ENCODE measurements at regions not wholly inside any gene's neighbourhood (a gene's known extent, or its start where the extent isn't known, plus 50 kb on each side); places are given as distances from the start of the nearest gene placed in this dataset.
A peak's percentile ranks its signal among the peaks of the same experiment; 100 is the strongest.

- DNase-seq = peak; percentile 68
- WGBS (ENCODE audit: insufficient coverage) = 16% methylated on average over 3 of the region's 8 CpGs
- Histone ChIP-seq H3K36me3 (ENCODE audit: control insufficient read depth, insufficient read depth, low read length) (no peaks in the 10 kb centered on the region), H3K4me3 (ENCODE audit: low read length) (no peak overlapping the region), H3K4me1 (ENCODE audit: control insufficient read depth, insufficient read depth, low read length) (peaks cover 15% of the 10 kb centered on the region), H3K9me3 (replicated peaks; ENCODE audit: control insufficient read depth, low read depth, low read length) (no peaks in the 10 kb centered on the region), H3K27ac (ENCODE audit: low read length) (peak overlapping the region; percentile 29), H3K27me3 (ENCODE audit: control insufficient read depth, insufficient read depth, low read length) (no peaks in the 10 kb centered on the region)
These were observed 103.8 kb upstream of the ARMC2 start for GRCh38 chr6:108744244-108744972.

- no peak for DNase-seq
- 63% methylated on average over 4 of the region's 5 CpGs for whole genome bisulfite sequencing (ENCODE audit: insufficient coverage)
- H3K27me3 ChIP-seq (ENCODE audit: control insufficient read depth, insufficient read depth, low read length) = no peaks in the 10 kb centered on the region
- no peaks in the 10 kb centered on the region for H3K36me3 ChIP-seq (ENCODE audit: control insufficient read depth, insufficient read depth, low read length)
- H3K9me3 ChIP-seq (replicated peaks; ENCODE audit: control insufficient read depth, low read depth, low read length) = no peaks in the 10 kb centered on the region
- H3K4me1 ChIP-seq (ENCODE audit: control insufficient read depth, insufficient read depth, low read length) = peaks cover 15% of the 10 kb centered on the region
- no peak overlapping the region for H3K4me3 ChIP-seq (ENCODE audit: low read length)
- H3K27ac ChIP-seq (ENCODE audit: low read length) = no peak overlapping the region
These were observed 103.2 kb upstream of the ARMC2 start for GRCh38 chr6:108744996-108745395.

- H3K4me3 ChIP-seq (ENCODE audit: low read length) = no peak overlapping the region
- H3K4me1 ChIP-seq (ENCODE audit: control insufficient read depth, insufficient read depth, low read length) = peaks cover 15% of the 10 kb centered on the region
- no peak overlapping the region for H3K27ac ChIP-seq (ENCODE audit: low read length)
- H3K9me3 ChIP-seq (replicated peaks; ENCODE audit: control insufficient read depth, low read depth, low read length) = no peaks in the 10 kb centered on the region
- DNase-seq = no peak
- 56% methylated on average over 1 of the region's 2 CpGs for WGBS (ENCODE audit: insufficient coverage)
- H3K36me3 ChIP-seq (ENCODE audit: control insufficient read depth, insufficient read depth, low read length) = no peaks in the 10 kb centered on the region
- no peaks in the 10 kb centered on the region for H3K27me3 ChIP-seq (ENCODE audit: control insufficient read depth, insufficient read depth, low read length)
These were observed 102.4 kb upstream of the ARMC2 start for GRCh38 chr6:108745664-108746336.

GRCh38 chr6:108746366-108746765 lies 101.9 kb upstream of the ARMC2 start:
- Histone ChIP-seq H3K27ac (ENCODE audit: low read length) (no peak overlapping the region), H3K4me3 (ENCODE audit: low read length) (no peak overlapping the region), H3K4me1 (ENCODE audit: control insufficient read depth, insufficient read depth, low read length) (peaks cover 13% of the 10 kb centered on the region), H3K9me3 (replicated peaks; ENCODE audit: control insufficient read depth, low read depth, low read length) (no peaks in the 10 kb centered on the region), H3K27me3 (ENCODE audit: control insufficient read depth, insufficient read depth, low read length) (no peaks in the 10 kb centered on the region), H3K36me3 (ENCODE audit: control insufficient read depth, insufficient read depth, low read length) (no peaks in the 10 kb centered on the region)
- 89% methylated on average over 5 of the region's 5 CpGs for WGBS (ENCODE audit: insufficient coverage)
- no peak for DNase-seq

- Histone ChIP-seq H3K36me3 (ENCODE audit: control insufficient read depth, insufficient read depth, low read length) (no peaks in the 10 kb centered on the region), H3K4me3 (ENCODE audit: low read length) (no peak overlapping the region), H3K27me3 (ENCODE audit: control insufficient read depth, insufficient read depth, low read length) (no peaks in the 10 kb centered on the region), H3K27ac (ENCODE audit: low read length) (no peak overlapping the region), H3K4me1 (ENCODE audit: control insufficient read depth, insufficient read depth, low read length) (peaks cover 12% of the 10 kb centered on the region), H3K9me3 (replicated peaks; ENCODE audit: control insufficient read depth, low read depth, low read length) (no peaks in the 10 kb centered on the region)
- WGBS (ENCODE audit: insufficient coverage) = 76% methylated on average over 3 of the region's 9 CpGs
- no peak for DNase-seq
These were observed 101.2 kb upstream of the ARMC2 start for GRCh38 chr6:108746836-108747575.

GRCh38 chr6:108748055-108748454 lies 100.2 kb upstream of the ARMC2 start:
- no peak for DNase-seq
- no peak overlapping the region for H3K27ac ChIP-seq (ENCODE audit: low read length)
- H3K9me3 ChIP-seq (replicated peaks; ENCODE audit: control insufficient read depth, low read depth, low read length) = no peaks in the 10 kb centered on the region
- no peaks in the 10 kb centered on the region for H3K36me3 ChIP-seq (ENCODE audit: control insufficient read depth, insufficient read depth, low read length)
- no peaks in the 10 kb centered on the region for H3K27me3 ChIP-seq (ENCODE audit: control insufficient read depth, insufficient read depth, low read length)
- WGBS (ENCODE audit: insufficient coverage) = no CpG with 5 or more reads among the region's 1 CpG
- H3K4me1 ChIP-seq (ENCODE audit: control insufficient read depth, insufficient read depth, low read length) = peaks cover 18% of the 10 kb centered on the region
- no peak overlapping the region for H3K4me3 ChIP-seq (ENCODE audit: low read length)

GRCh38 chr6:108748959-108749358 lies 99.3 kb upstream of the ARMC2 start:
- Histone ChIP-seq H3K9me3 (replicated peaks; ENCODE audit: control insufficient read depth, low read depth, low read length) (no peaks in the 10 kb centered on the region), H3K36me3 (ENCODE audit: control insufficient read depth, insufficient read depth, low read length) (no peaks in the 10 kb centered on the region), H3K4me1 (ENCODE audit: control insufficient read depth, insufficient read depth, low read length) (peaks cover 27% of the 10 kb centered on the region), H3K4me3 (ENCODE audit: low read length) (no peak overlapping the region), H3K27me3 (ENCODE audit: control insufficient read depth, insufficient read depth, low read length) (no peaks in the 10 kb centered on the region), H3K27ac (ENCODE audit: low read length) (no peak overlapping the region)
- no peak for DNase-seq
- WGBS (ENCODE audit: insufficient coverage) = 89% methylated on average over 1 of the region's 3 CpGs

GRCh38 chr6:108750801-108751200 lies 97.4 kb upstream of the ARMC2 start:
- H3K27ac ChIP-seq (ENCODE audit: low read length) = no peak overlapping the region
- H3K9me3 ChIP-seq (replicated peaks; ENCODE audit: control insufficient read depth, low read depth, low read length) = no peaks in the 10 kb centered on the region
- no peaks in the 10 kb centered on the region for H3K27me3 ChIP-seq (ENCODE audit: control insufficient read depth, insufficient read depth, low read length)
- H3K36me3 ChIP-seq (ENCODE audit: control insufficient read depth, insufficient read depth, low read length) = no peaks in the 10 kb centered on the region
- WGBS (ENCODE audit: insufficient coverage) = 76% methylated on average over 3 of the region's 8 CpGs
- H3K4me1 ChIP-seq (ENCODE audit: control insufficient read depth, insufficient read depth, low read length) = peaks cover 22% of the 10 kb centered on the region
- no peak overlapping the region for H3K4me3 ChIP-seq (ENCODE audit: low read length)
- DNase-seq = no peak

- no peaks in the 10 kb centered on the region for H3K27me3 ChIP-seq (ENCODE audit: control insufficient read depth, insufficient read depth, low read length)
- no peaks in the 10 kb centered on the region for H3K9me3 ChIP-seq (replicated peaks; ENCODE audit: control insufficient read depth, low read depth, low read length)
- DNase-seq = no peak
- no peak overlapping the region for H3K4me3 ChIP-seq (ENCODE audit: low read length)
- peaks cover 23% of the 10 kb centered on the region for H3K4me1 ChIP-seq (ENCODE audit: control insufficient read depth, insufficient read depth, low read length)
- H3K36me3 ChIP-seq (ENCODE audit: control insufficient read depth, insufficient read depth, low read length) = no peaks in the 10 kb centered on the region
- 97% methylated on average over 4 of the region's 5 CpGs for WGBS (ENCODE audit: insufficient coverage)
- H3K27ac ChIP-seq (ENCODE audit: low read length) = no peak overlapping the region
These were observed 96.9 kb upstream of the ARMC2 start for GRCh38 chr6:108751282-108751681.

Measured in muscle of leg (tissue), 3 donors.